Fibroblast of mammary gland (primary cell): ENCODE measurements at regions not wholly inside any gene's neighbourhood (a gene's known extent, or its start where the extent isn't known, plus 50 kb on each side); places are given as distances from the start of the nearest gene placed in this dataset.

Experiments
- DNase-seq: peaks from one replicate; pipeline ENCODE4 v3.0.0-alpha.2; 2010; ENCODE audit warnings: low read depth
- H3K4me3 ChIP-seq: 2 replicates; pipeline ENCODE4 v1.5.1; 2011; ENCODE audit warnings: low read depth, mild to moderate bottlenecking, low read length, moderate library complexity; ENCODE audit not compliant: control insufficient read depth
- CTCF ChIP-seq: conservative IDR thresholded peaks from 2 replicates; pipeline ENCODE4 v1.5.1; 2011; ENCODE audit warnings: low read depth, low read length, inconsistent platforms; ENCODE audit not compliant: control insufficient read depth, insufficient read depth

- no peak for DNase-seq
- no peak for TF ChIP-seq CTCF
- H3K4me3 ChIP-seq: no peak overlapping the region
Measured at GRCh38 chr2:67258831-67259230, 138.3 kb upstream of the ETAA1 start.

GRCh38 chr2:67259556-67260342 is 137.4 kb upstream of the ETAA1 start:
- DNase-seq: peak; percentile 90
- no peak overlapping the region for H3K4me3 ChIP-seq
- TF ChIP-seq CTCF: no peak

- TF ChIP-seq CTCF: no peak
- peak; percentile 99 for DNase-seq
- no peak overlapping the region for H3K4me3 ChIP-seq
Measured at GRCh38 chr2:67260343-67261277, 136.5 kb upstream of the ETAA1 start.

- TF ChIP-seq CTCF: no peak
- H3K4me3 ChIP-seq: no peak overlapping the region
- no peak for DNase-seq
Measured at GRCh38 chr2:67267241-67267640, 129.9 kb upstream of the ETAA1 start.

GRCh38 chr2:67268797-67269196 is 128.3 kb upstream of the ETAA1 start:
- no peak overlapping the region for H3K4me3 ChIP-seq
- peak; percentile 84 for DNase-seq
- no peak for TF ChIP-seq CTCF

- no peak for DNase-seq
- TF ChIP-seq CTCF: no peak
Measured at GRCh38 chr2:67272195-67272594, 124.9 kb upstream of the ETAA1 start.

More at GRCh38 chr2:67272195-67272594, 124.9 kb upstream of the ETAA1 start:
- no peak overlapping the region for H3K4me3 ChIP-seq
